C1 segment of cervical spinal cord (tissue), 14 donors: ENCODE measurements at regions not wholly inside any gene's neighbourhood (a gene's known extent, or its start where the extent isn't known, plus 50 kb on each side); places are given as distances from the start of the nearest gene placed in this dataset.

Experiments used
- DNase-seq, 14 donors: peaks; one replicate each; lab custom pipeline; 2025; lab: John Stamatoyannopoulos, UW

- DNase-seq, result no peak
Observed at GRCh38 chr12:43098071-43098470, 453.9 kb downstream of the ADAMTS20 start.

- no peak for DNase-seq
Observed at GRCh38 chr12:43097471-43097870, 454.5 kb downstream of the ADAMTS20 start.

GRCh38 chr12:43095669-43096280 lies 456.2 kb downstream of the ADAMTS20 start:
- DNase-seq, result no peak

- DNase-seq, result no peak
Observed at GRCh38 chr12:43094886-43095575, 457.0 kb downstream of the ADAMTS20 start.

GRCh38 chr12:43090981-43091380 lies 461.0 kb downstream of the ADAMTS20 start:
- DNase-seq, result no peak

GRCh38 chr12:43087195-43088091 lies 464.6 kb downstream of the ADAMTS20 start:
- no peak for DNase-seq

- DNase-seq, result no peak
Observed at GRCh38 chr12:43079476-43079875, 472.5 kb downstream of the ADAMTS20 start.

- DNase-seq, result no peak
Observed at GRCh38 chr12:43078976-43079375, 473.0 kb downstream of the ADAMTS20 start.

- DNase-seq, result no peak
Observed at GRCh38 chr12:43072431-43072830, 479.6 kb downstream of the ADAMTS20 start.

- no peak for DNase-seq
Observed at GRCh38 chr12:43069768-43070221, 480.2 kb upstream of the PRICKLE1 start.

- DNase-seq, result no peak
Observed at GRCh38 chr12:43066471-43066870, 476.9 kb upstream of the PRICKLE1 start.

GRCh38 chr12:43063650-43064049 lies 474.1 kb upstream of the PRICKLE1 start:
- no peak for DNase-seq

- no peak for DNase-seq
Observed at GRCh38 chr12:43062201-43062895, 472.8 kb upstream of the PRICKLE1 start.

- DNase-seq, result no peak
Observed at GRCh38 chr12:43060742-43061141, 471.2 kb upstream of the PRICKLE1 start.

GRCh38 chr12:43058616-43059015 lies 469.1 kb upstream of the PRICKLE1 start:
- DNase-seq, result no peak

GRCh38 chr12:43057566-43057965 lies 468.0 kb upstream of the PRICKLE1 start:
- DNase-seq, result no peak

GRCh38 chr12:43054085-43054484 lies 464.5 kb upstream of the PRICKLE1 start:
- DNase-seq, result no peak

GRCh38 chr12:43052441-43052840 lies 462.9 kb upstream of the PRICKLE1 start:
- no peak for DNase-seq

GRCh38 chr12:43044241-43044640 lies 454.7 kb upstream of the PRICKLE1 start:
- DNase-seq, result no peak

GRCh38 chr12:43038991-43039390 lies 449.4 kb upstream of the PRICKLE1 start:
- DNase-seq, result no peak

GRCh38 chr12:43029971-43030370 lies 440.4 kb upstream of the PRICKLE1 start:
- no peak for DNase-seq

GRCh38 chr12:43028826-43029225 lies 439.3 kb upstream of the PRICKLE1 start:
- DNase-seq, result no peak
